ENCODE measurements at regions not wholly inside any gene's neighbourhood (a gene's known extent, or its start where the extent isn't known, plus 50 kb on each side); places are given as distances from the start of the nearest gene placed in this dataset.

GRCh38 chr6:113292646-113293422 is 564.3 kb upstream of the MARCKS start:
- DNase-seq: no peak
- no peak overlapping the region for H3K27ac ChIP-seq
- H3K9me3 ChIP-seq (ENCODE audit: severe bottlenecking): no peaks in the 10 kb centered on the region
- H3K27me3 ChIP-seq (ENCODE audit: insufficient read depth, low read depth, severe bottlenecking): no peaks in the 10 kb centered on the region
- TF ChIP-seq CTCF (IDR thresholded peaks at IDR 0.05; ENCODE audit: low read depth, low read length): no peak
- H3K36me3 ChIP-seq: no peaks in the 10 kb centered on the region
- no peak overlapping the region for H3K4me3 ChIP-seq (ENCODE audit: low read depth, low read length)

GRCh38 chr6:113293423-113293740 is 563.8 kb upstream of the MARCKS start:
- no peaks in the 10 kb centered on the region for H3K36me3 ChIP-seq
- no peak for DNase-seq
- no peak overlapping the region for H3K4me3 ChIP-seq (ENCODE audit: low read depth, low read length)
- no peaks in the 10 kb centered on the region for H3K9me3 ChIP-seq (ENCODE audit: severe bottlenecking)
- TF ChIP-seq CTCF (IDR thresholded peaks at IDR 0.05; ENCODE audit: low read depth, low read length): no peak
- no peak overlapping the region for H3K27ac ChIP-seq
- no peaks in the 10 kb centered on the region for H3K27me3 ChIP-seq (ENCODE audit: insufficient read depth, low read depth, severe bottlenecking)

- no peak overlapping the region for H3K27ac ChIP-seq
- no peaks in the 10 kb centered on the region for H3K9me3 ChIP-seq (ENCODE audit: severe bottlenecking)
- no peak for DNase-seq
- no peak for TF ChIP-seq CTCF (IDR thresholded peaks at IDR 0.05; ENCODE audit: low read depth, low read length)
- H3K27me3 ChIP-seq (ENCODE audit: insufficient read depth, low read depth, severe bottlenecking): no peaks in the 10 kb centered on the region
- no peaks in the 10 kb centered on the region for H3K36me3 ChIP-seq
- no peak overlapping the region for H3K4me3 ChIP-seq (ENCODE audit: low read depth, low read length)
Observed at GRCh38 chr6:113299531-113299930, 557.6 kb upstream of the MARCKS start.

GRCh38 chr6:113301651-113302050 is 555.5 kb upstream of the MARCKS start:
- H3K27ac ChIP-seq: no peak overlapping the region

GRCh38 chr6:113304116-113304515 is 553.0 kb upstream of the MARCKS start:
- no peak for TF ChIP-seq CTCF (IDR thresholded peaks at IDR 0.05; ENCODE audit: low read depth, low read length)
- no peak overlapping the region for H3K4me3 ChIP-seq (ENCODE audit: low read depth, low read length)
- H3K9me3 ChIP-seq (ENCODE audit: severe bottlenecking): no peaks in the 10 kb centered on the region
- H3K27ac ChIP-seq: no peak overlapping the region
- DNase-seq: no peak
- no peaks in the 10 kb centered on the region for H3K27me3 ChIP-seq (ENCODE audit: insufficient read depth, low read depth, severe bottlenecking)
- no peaks in the 10 kb centered on the region for H3K36me3 ChIP-seq

More at GRCh38 chr6:113301651-113302050, 555.5 kb upstream of the MARCKS start:
- Histone ChIP-seq H3K9me3 (ENCODE audit: severe bottlenecking) (no peaks in the 10 kb centered on the region), H3K4me3 (ENCODE audit: low read depth, low read length) (no peak overlapping the region), H3K27me3 (ENCODE audit: insufficient read depth, low read depth, severe bottlenecking) (no peaks in the 10 kb centered on the region), H3K36me3 (no peaks in the 10 kb centered on the region)
- no peak for DNase-seq
- TF ChIP-seq CTCF (IDR thresholded peaks at IDR 0.05; ENCODE audit: low read depth, low read length): no peak

All from WERI-Rb-1 (cell line).